ENCODE measurements at regions not wholly inside any gene's neighbourhood (a gene's known extent, or its start where the extent isn't known, plus 50 kb on each side); places are given as distances from the start of the nearest gene placed in this dataset.

DNA sequence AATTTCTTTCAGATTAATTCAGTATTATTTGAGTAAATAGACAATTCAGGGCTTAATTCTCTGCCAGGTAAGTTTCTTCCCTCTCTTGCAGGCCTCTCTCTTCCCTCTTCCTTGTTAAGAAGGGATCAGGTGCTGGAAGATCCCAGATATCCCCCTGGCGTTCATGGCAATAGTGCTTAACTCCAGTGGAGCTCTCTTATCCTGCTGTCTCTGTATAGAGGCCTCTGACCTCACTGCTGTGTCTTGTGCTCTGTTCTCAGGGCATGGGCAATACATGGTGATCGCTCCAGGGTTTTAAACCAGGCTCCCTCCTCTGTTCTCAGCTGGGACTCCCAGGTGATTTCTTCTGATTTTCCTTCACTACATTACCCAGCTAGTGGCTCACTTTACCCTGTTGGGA is 226.8 kb downstream of the MC4R start:
- Histone ChIP-seq H3K4me1 (ENCODE audit: control insufficient read depth, insufficient read depth, low read length) (no peaks in the 10 kb centered on the region), H3K27ac (ENCODE audit: low read depth, low read length) (no peak overlapping the region), H3K36me3 (ENCODE audit: control insufficient read depth, insufficient read depth, low read length) (no peaks in the 10 kb centered on the region), H3K9ac (ENCODE audit: low read length) (no peak overlapping the region), H3K4me3 (ENCODE audit: low read depth, low read length) (no peak overlapping the region), H3K9me3 (ENCODE audit: control insufficient read depth, insufficient read depth, low read depth, low read length) (no peaks in the 10 kb centered on the region), H3K27me3 (ENCODE audit: control insufficient read depth, insufficient read depth, low read length) (no peaks in the 10 kb centered on the region)

GRCh38 chr18:60134806-60135205 is 235.0 kb downstream of the PMAIP1 start:
- Histone ChIP-seq H3K27me3 (ENCODE audit: control insufficient read depth, insufficient read depth, low read length) (no peaks in the 10 kb centered on the region), H3K4me3 (ENCODE audit: low read depth, low read length) (no peak overlapping the region), H3K27ac (ENCODE audit: low read depth, low read length) (no peak overlapping the region), H3K36me3 (ENCODE audit: control insufficient read depth, insufficient read depth, low read length) (no peaks in the 10 kb centered on the region), H3K9ac (ENCODE audit: low read length) (no peak overlapping the region), H3K4me1 (ENCODE audit: control insufficient read depth, insufficient read depth, low read length) (no peaks in the 10 kb centered on the region), H3K9me3 (ENCODE audit: control insufficient read depth, insufficient read depth, low read depth, low read length) (no peaks in the 10 kb centered on the region)

DNA sequence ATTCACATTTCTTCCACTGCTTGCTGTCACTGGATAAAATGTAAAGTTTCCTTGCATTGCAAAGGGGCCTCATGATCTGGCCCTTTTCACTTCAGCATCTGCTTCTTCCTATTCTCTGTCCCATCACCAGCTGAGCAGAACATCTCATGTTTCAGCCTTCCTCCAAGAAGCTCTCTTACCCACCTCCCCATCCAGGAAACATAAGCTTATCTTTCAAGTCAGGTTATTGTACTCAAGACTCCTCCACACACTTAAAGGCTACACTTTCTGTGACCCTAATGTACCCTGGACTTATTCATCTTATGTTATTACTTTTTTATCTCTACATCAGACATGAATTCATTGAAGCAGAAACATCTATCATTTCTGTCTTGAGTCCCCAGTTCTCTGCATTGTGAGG is 230.5 kb downstream of the PMAIP1 start:
- Histone ChIP-seq H3K4me3 (ENCODE audit: low read depth, low read length) (no peak overlapping the region), H3K9me3 (ENCODE audit: control insufficient read depth, insufficient read depth, low read depth, low read length) (no peaks in the 10 kb centered on the region), H3K36me3 (ENCODE audit: control insufficient read depth, insufficient read depth, low read length) (no peaks in the 10 kb centered on the region), H3K4me1 (ENCODE audit: control insufficient read depth, insufficient read depth, low read length) (no peaks in the 10 kb centered on the region), H3K27ac (ENCODE audit: low read depth, low read length) (no peak overlapping the region), H3K27me3 (ENCODE audit: control insufficient read depth, insufficient read depth, low read length) (no peaks in the 10 kb centered on the region), H3K9ac (ENCODE audit: low read length) (no peak overlapping the region)

- H3K27ac ChIP-seq (ENCODE audit: low read depth, low read length), result no peak overlapping the region
- no peaks in the 10 kb centered on the region for H3K9me3 ChIP-seq (ENCODE audit: control insufficient read depth, insufficient read depth, low read depth, low read length)
- H3K27me3 ChIP-seq (ENCODE audit: control insufficient read depth, insufficient read depth, low read length), result no peaks in the 10 kb centered on the region
- H3K4me1 ChIP-seq (ENCODE audit: control insufficient read depth, insufficient read depth, low read length), result no peaks in the 10 kb centered on the region
- H3K36me3 ChIP-seq (ENCODE audit: control insufficient read depth, insufficient read depth, low read length), result no peaks in the 10 kb centered on the region
- H3K9ac ChIP-seq (ENCODE audit: low read length), result no peak overlapping the region
- no peak overlapping the region for H3K4me3 ChIP-seq (ENCODE audit: low read depth, low read length)
These were observed 223.2 kb downstream of the PMAIP1 start for GRCh38 chr18:60123031-60123430.

- Histone ChIP-seq H3K9me3 (ENCODE audit: control insufficient read depth, insufficient read depth, low read depth, low read length) (no peaks in the 10 kb centered on the region), H3K27me3 (ENCODE audit: control insufficient read depth, insufficient read depth, low read length) (no peaks in the 10 kb centered on the region), H3K36me3 (ENCODE audit: control insufficient read depth, insufficient read depth, low read length) (no peaks in the 10 kb centered on the region), H3K9ac (ENCODE audit: low read length) (no peak overlapping the region), H3K4me3 (ENCODE audit: low read depth, low read length) (no peak overlapping the region), H3K27ac (ENCODE audit: low read depth, low read length) (no peak overlapping the region), H3K4me1 (ENCODE audit: control insufficient read depth, insufficient read depth, low read length) (0 out of 2 replicates have a peak, but pooled peaks cover 3% of the 10 kb centered on the region)
These were observed 222.5 kb downstream of the PMAIP1 start for GRCh38 chr18:60122339-60122738.

DNA sequence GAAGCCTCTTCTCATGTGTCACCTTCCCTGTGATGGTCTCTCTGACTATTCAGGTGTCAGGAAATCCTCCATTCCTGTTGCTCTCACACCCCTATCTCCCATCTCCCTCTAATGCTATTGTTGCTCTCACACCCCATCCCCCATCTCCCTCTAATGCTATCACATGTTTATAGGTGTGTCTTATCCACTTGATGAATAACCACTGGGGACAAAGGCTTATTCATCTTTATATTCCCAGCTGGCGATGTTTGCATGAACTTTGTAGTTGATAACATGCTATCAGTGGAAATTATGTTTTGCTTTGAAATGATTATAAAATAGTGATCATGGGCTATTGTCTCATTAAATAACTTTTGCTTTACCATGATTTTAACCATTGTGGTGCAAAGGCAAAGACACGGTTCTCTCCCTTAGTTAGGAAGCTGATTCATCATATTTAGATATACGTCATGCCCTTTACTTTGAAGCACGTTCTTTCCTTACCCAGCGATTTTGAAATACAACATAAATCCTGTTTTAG is 220.5 kb downstream of the PMAIP1 start:
- no peak overlapping the region for H3K27ac ChIP-seq (ENCODE audit: low read depth, low read length)
- no peaks in the 10 kb centered on the region for H3K27me3 ChIP-seq (ENCODE audit: control insufficient read depth, insufficient read depth, low read length)
- H3K4me3 ChIP-seq (ENCODE audit: low read depth, low read length), result no peak overlapping the region
- H3K9ac ChIP-seq (ENCODE audit: low read length), result no peak overlapping the region
- H3K36me3 ChIP-seq (ENCODE audit: control insufficient read depth, insufficient read depth, low read length), result no peaks in the 10 kb centered on the region
- 0 out of 2 replicates have a peak, but pooled peaks cover 4% of the 10 kb centered on the region for H3K4me1 ChIP-seq (ENCODE audit: control insufficient read depth, insufficient read depth, low read length)
- no peaks in the 10 kb centered on the region for H3K9me3 ChIP-seq (ENCODE audit: control insufficient read depth, insufficient read depth, low read depth, low read length)

- Histone ChIP-seq H3K36me3 (ENCODE audit: control insufficient read depth, insufficient read depth, low read length) (no peaks in the 10 kb centered on the region), H3K27me3 (ENCODE audit: control insufficient read depth, insufficient read depth, low read length) (no peaks in the 10 kb centered on the region), H3K9me3 (ENCODE audit: control insufficient read depth, insufficient read depth, low read depth, low read length) (no peaks in the 10 kb centered on the region), H3K27ac (ENCODE audit: low read depth, low read length) (no peak overlapping the region), H3K9ac (ENCODE audit: low read length) (no peak overlapping the region), H3K4me3 (ENCODE audit: low read depth, low read length) (no peak overlapping the region), H3K4me1 (ENCODE audit: control insufficient read depth, insufficient read depth, low read length) (0 out of 2 replicates have a peak, but pooled peaks cover 4% of the 10 kb centered on the region)
These were observed 217.5 kb downstream of the PMAIP1 start for GRCh38 chr18:60117321-60117720.

DNA sequence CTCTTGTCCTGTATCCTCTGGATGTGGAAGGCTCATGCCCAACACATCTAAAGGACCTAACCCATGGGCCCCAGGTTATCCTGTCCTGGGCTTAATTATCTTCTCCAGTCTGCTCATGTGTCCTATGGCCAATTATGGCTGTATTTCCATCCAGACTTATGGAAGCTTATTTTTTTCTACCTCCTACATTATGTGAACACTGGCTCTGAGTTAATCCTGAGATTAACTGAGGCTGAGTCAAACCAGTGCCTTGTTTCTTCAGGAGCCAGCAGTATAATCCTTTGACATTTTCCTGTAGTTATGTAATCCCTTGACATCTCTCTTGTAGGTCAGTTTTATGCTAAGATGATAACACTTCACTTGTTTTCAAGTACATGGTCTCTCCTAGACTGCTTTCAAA is 213.6 kb downstream of the PMAIP1 start:
- no peaks in the 10 kb centered on the region for H3K36me3 ChIP-seq (ENCODE audit: control insufficient read depth, insufficient read depth, low read length)
- H3K9me3 ChIP-seq (ENCODE audit: control insufficient read depth, insufficient read depth, low read depth, low read length), result no peaks in the 10 kb centered on the region
- H3K27me3 ChIP-seq (ENCODE audit: control insufficient read depth, insufficient read depth, low read length), result no peaks in the 10 kb centered on the region
- no peak overlapping the region for H3K27ac ChIP-seq (ENCODE audit: low read depth, low read length)
- 0 out of 2 replicates have a peak, but pooled peaks cover 4% of the 10 kb centered on the region for H3K4me1 ChIP-seq (ENCODE audit: control insufficient read depth, insufficient read depth, low read length)
- H3K9ac ChIP-seq (ENCODE audit: low read length), result no peak overlapping the region
- H3K4me3 ChIP-seq (ENCODE audit: low read depth, low read length), result no peak overlapping the region

- H3K9ac ChIP-seq (ENCODE audit: low read length), result no peak overlapping the region
- 0 out of 2 replicates have a peak, but pooled peaks cover 1% of the 10 kb centered on the region for H3K4me1 ChIP-seq (ENCODE audit: control insufficient read depth, insufficient read depth, low read length)
- H3K27me3 ChIP-seq (ENCODE audit: control insufficient read depth, insufficient read depth, low read length), result no peaks in the 10 kb centered on the region
- H3K27ac ChIP-seq (ENCODE audit: low read depth, low read length), result no peak overlapping the region
- H3K4me3 ChIP-seq (ENCODE audit: low read depth, low read length), result no peak overlapping the region
- H3K36me3 ChIP-seq (ENCODE audit: control insufficient read depth, insufficient read depth, low read length), result no peaks in the 10 kb centered on the region
- no peaks in the 10 kb centered on the region for H3K9me3 ChIP-seq (ENCODE audit: control insufficient read depth, insufficient read depth, low read depth, low read length)
These were observed 212.6 kb downstream of the PMAIP1 start for GRCh38 chr18:60112369-60112768.

DNA sequence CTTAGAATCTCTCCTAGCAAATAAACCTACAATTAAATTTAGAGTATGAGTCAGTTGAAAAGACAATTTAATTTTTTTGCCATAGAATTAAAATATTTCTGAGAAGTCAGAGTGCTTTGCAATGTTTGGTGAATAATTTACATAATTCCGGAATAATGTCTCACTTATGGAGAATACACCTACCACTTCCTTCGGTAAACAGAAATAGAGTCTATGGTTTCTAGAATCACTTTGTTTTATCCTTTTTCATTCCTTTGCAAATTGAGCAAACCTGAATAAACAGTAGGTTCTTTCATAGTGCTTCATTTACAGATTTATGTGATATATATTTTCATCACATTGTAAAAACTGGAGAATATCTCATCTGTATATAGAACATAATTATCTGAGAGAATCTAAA is 211.7 kb downstream of the PMAIP1 start:
- no peak overlapping the region for H3K4me3 ChIP-seq (ENCODE audit: low read depth, low read length)
- no peak overlapping the region for H3K9ac ChIP-seq (ENCODE audit: low read length)
- H3K36me3 ChIP-seq (ENCODE audit: control insufficient read depth, insufficient read depth, low read length), result no peaks in the 10 kb centered on the region
- no peaks in the 10 kb centered on the region for H3K27me3 ChIP-seq (ENCODE audit: control insufficient read depth, insufficient read depth, low read length)
- H3K27ac ChIP-seq (ENCODE audit: low read depth, low read length), result no peak overlapping the region
- no peaks in the 10 kb centered on the region for H3K9me3 ChIP-seq (ENCODE audit: control insufficient read depth, insufficient read depth, low read depth, low read length)
- H3K4me1 ChIP-seq (ENCODE audit: control insufficient read depth, insufficient read depth, low read length), result no peaks in the 10 kb centered on the region

DNA sequence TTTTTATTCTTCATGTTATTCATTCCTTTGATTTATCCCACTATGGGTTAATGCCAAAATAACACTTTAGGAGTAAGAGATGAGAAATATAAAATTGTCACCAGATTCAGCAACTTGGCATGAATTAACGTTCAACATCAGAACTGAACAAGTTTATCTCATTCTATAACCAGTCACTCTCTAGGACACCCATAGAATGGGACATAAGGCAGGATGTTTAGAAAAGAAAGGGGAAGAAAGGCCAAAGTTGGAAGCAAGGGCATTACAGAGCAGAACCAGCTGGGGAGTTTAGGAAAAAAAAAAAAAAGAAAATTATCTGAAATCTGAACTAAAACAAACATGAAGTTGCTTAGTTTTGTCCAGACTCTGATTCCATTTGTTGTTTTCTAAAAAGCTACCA is 211.0 kb downstream of the PMAIP1 start:
- Histone ChIP-seq H3K27ac (ENCODE audit: low read depth, low read length) (no peak overlapping the region), H3K27me3 (ENCODE audit: control insufficient read depth, insufficient read depth, low read length) (no peaks in the 10 kb centered on the region), H3K9me3 (ENCODE audit: control insufficient read depth, insufficient read depth, low read depth, low read length) (no peaks in the 10 kb centered on the region), H3K4me1 (ENCODE audit: control insufficient read depth, insufficient read depth, low read length) (no peaks in the 10 kb centered on the region), H3K36me3 (ENCODE audit: control insufficient read depth, insufficient read depth, low read length) (no peaks in the 10 kb centered on the region), H3K4me3 (ENCODE audit: low read depth, low read length) (no peak overlapping the region), H3K9ac (ENCODE audit: low read length) (no peak overlapping the region)

DNA sequence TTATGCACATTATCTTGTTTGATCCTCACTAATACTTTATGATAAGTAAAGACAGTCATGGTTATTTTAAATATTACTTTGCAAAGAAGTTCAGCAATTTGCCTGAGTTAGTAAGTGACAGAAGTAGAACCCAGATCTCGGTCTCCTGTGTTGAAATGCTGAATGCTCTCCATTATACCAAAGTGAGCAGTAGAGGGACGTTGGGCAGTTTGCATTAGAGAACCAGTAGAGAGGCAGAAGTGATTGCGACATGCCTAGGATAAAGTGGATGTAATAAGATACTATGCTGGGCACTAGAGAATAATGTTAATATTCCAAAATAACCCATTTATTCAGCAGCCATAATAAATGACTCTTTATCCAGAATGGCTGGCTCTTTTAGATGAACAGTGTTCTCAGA is 201.0 kb downstream of the PMAIP1 start:
- H3K4me3 ChIP-seq (ENCODE audit: low read depth, low read length), result no peak overlapping the region
- H3K27ac ChIP-seq (ENCODE audit: low read depth, low read length), result no peak overlapping the region
- H3K27me3 ChIP-seq (ENCODE audit: control insufficient read depth, insufficient read depth, low read length), result no peaks in the 10 kb centered on the region
- H3K36me3 ChIP-seq (ENCODE audit: control insufficient read depth, insufficient read depth, low read length), result no peaks in the 10 kb centered on the region
- H3K9me3 ChIP-seq (ENCODE audit: control insufficient read depth, insufficient read depth, low read depth, low read length), result no peaks in the 10 kb centered on the region
- no peak overlapping the region for H3K9ac ChIP-seq (ENCODE audit: low read length)
- H3K4me1 ChIP-seq (ENCODE audit: control insufficient read depth, insufficient read depth, low read length), result no peaks in the 10 kb centered on the region
